Stimulated activated effector memory CD8-positive, alpha-beta T cell treated with anti-CD3 and anti-CD28 coated beads, Interleukin-12 subunit alpha, Interleukin-12 subunit beta, amount 100 ng/mL, for 72 hours (primary cell): ENCODE measurements at regions not wholly inside any gene's neighbourhood (a gene's known extent, or its start where the extent isn't known, plus 50 kb on each side); places are given as distances from the start of the nearest gene placed in this dataset.
A peak's percentile ranks its signal among the peaks of the same experiment; 100 is the strongest.

Experiments used
- ATAC-seq: fragments of 150-1000 bp; cut with Tn5 transposase; 2 replicates; pipeline ENCODE4 v1.10.0; 2021
- DNase-seq, 2 donors: peaks; one replicate each; pipeline ENCODE4 v3.0.0; 2021 to 2022; ENCODE audit warnings: low spot score in 2 of 2
- H3K27ac Mint-ChIP-seq: one replicate; pipeline ENCODE4 v1.8.0; 2022; ENCODE audit warnings: mild to moderate bottlenecking, mixed read lengths
- H3K36me3 Mint-ChIP-seq: one replicate; pipeline ENCODE4 v1.8.0; 2022; ENCODE audit warnings: mild to moderate bottlenecking, mixed read lengths
- H3K4me1 Mint-ChIP-seq: one replicate; pipeline ENCODE4 v1.8.0; 2022; ENCODE audit warnings: mixed read lengths
- H3K4me3 Mint-ChIP-seq: one replicate; pipeline ENCODE4 v1.8.0; 2022; ENCODE audit warnings: mild to moderate bottlenecking, mixed read lengths
- H3K9me3 Mint-ChIP-seq: one replicate; pipeline ENCODE4 v1.8.0; 2022; ENCODE audit warnings: mixed read lengths

DNA sequence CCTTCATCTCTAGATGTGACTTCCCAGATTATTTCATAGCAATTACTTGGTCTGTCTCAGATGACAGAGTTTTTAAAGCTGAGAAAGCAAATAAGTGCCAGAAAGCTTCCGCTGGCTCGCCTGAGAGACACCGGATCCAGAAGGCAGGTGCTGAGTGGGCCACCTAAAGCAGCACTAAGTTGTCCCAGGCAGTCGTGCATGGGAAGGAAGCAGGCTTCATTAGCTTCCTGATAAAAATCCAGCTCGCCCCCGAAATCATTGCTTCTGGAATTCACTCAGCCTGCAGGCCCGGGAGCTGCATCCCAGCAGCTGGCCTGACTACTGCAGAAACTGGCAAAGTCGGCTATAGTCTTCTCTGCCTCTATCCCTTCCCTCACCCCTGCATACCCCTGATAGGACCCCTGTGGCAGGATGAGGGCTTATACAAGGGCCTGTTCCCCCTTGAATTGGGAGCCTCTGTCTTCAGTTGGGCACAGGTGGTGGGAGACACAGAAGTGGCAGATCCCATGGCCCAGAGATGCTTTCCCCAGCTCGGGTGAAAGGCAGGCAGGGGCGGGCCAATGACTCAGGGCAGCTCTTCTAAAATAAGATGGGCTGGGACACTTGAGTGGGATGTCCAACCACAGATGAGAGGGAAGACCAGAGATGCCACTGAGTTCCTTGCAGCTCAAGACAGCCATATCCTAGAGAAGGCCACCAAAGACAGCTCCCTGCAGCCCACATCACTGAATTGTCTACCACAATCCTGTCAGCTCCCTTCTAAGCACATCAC, 262.4 kb upstream of the PKDCC start:
- DNase-seq, result no peak
- Mint-ChIP-seq H3K4me1 (no peaks in the 10 kb centered on the region), H3K4me3 (no peak overlapping the region), H3K9me3 (no peaks in the 10 kb centered on the region), H3K27ac (no peak overlapping the region), H3K36me3 (no peaks in the 10 kb centered on the region)
- ATAC-seq, result peak; percentile 29

DNA sequence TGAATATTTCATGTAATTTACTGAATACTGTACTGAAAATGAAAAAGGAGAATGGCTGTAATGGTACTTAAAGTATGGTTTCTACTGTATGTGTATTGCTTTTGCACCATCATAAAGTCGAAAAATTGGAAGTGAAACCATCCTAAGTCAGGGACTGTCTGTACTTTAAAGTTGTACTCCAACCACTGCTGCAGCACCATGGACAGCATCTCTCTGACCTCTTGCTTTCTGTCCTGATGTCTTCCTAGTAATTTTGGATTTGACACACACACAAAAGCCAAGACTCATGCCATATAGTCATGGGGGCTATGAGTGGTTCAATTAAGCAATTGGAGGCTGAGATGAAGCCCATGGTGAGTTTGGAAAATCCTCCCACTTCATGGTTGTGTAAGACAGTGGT, 256.3 kb upstream of the PKDCC start:
- no peaks in the 10 kb centered on the region for H3K9me3 Mint-ChIP-seq
- ATAC-seq (no peak), DNase-seq (no peak)
- no peaks in the 10 kb centered on the region for H3K4me1 Mint-ChIP-seq
- H3K4me3 Mint-ChIP-seq, result no peak overlapping the region
- no peaks in the 10 kb centered on the region for H3K36me3 Mint-ChIP-seq
- no peak overlapping the region for H3K27ac Mint-ChIP-seq

DNA sequence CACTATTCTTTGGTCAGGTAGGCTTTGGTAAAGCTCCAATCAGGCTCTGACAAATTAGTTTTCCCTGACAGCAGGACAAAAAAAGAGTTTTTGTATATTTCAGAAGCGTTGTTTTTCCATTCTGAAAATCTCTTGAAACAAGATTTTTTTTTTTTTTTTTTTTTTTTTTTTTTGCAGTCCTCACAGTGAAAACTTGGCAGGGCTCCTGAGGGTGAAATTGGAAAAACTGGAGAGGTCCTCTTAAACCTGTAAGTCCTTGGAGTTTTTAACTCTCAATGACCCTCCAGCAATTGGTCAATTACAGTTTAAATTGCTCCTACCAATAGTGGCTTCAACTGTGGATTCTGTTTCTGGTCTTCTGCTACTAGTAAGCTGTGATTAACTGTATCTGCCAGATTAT, 244.5 kb upstream of the PKDCC start:
- Mint-ChIP-seq H3K27ac (no peak overlapping the region), H3K36me3 (no peaks in the 10 kb centered on the region), H3K4me1 (no peaks in the 10 kb centered on the region), H3K9me3 (peaks cover 13% of the 10 kb centered on the region), H3K4me3 (no peak overlapping the region)
- DNase-seq (no peak), ATAC-seq (no peak)

DNA sequence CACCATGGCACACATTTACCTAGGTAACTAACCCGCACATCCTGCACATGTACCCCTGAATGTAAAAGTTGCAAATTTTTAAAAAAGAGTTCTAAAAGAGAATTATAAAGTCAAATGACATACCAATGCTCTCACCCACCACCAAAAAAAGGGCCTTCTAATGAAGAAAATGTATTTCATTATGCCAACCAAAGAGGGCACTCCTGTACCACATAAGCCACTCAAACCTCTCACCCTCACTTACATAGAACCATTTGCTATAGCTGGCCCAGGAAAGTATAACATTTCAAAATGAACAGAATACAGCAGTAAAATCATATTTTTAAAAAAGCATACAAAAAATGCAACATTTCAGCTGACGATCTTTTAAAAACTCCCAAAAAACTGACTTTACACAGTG, 241.5 kb upstream of the PKDCC start:
- Mint-ChIP-seq H3K27ac (no peak overlapping the region), H3K36me3 (no peaks in the 10 kb centered on the region), H3K4me3 (no peak overlapping the region), H3K9me3 (peaks cover 9% of the 10 kb centered on the region), H3K4me1 (no peaks in the 10 kb centered on the region)
- no peak for DNase-seq
- ATAC-seq, result no peak

DNA sequence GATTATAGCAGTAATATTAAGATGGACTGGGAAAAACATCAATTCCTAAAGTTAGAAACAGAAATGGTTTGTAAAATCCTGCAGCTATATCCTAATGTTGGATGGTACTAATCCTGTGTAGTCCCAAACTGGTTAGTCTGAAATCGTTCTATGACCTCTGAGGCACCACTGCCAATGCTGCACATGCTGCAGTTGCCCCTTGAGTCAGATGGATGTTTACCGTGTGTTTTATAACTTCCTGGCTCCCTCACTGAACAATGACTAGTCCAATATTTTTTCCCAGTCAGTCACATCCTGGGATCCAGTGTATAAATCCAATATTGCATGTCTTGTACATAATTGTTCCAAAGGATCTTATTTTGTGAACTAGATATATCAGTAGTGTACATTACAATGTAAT, 226.7 kb upstream of the PKDCC start:
- Mint-ChIP-seq H3K4me1 (no peaks in the 10 kb centered on the region), H3K4me3 (no peak overlapping the region), H3K27ac (no peak overlapping the region), H3K9me3 (peaks cover 13% of the 10 kb centered on the region), H3K36me3 (no peaks in the 10 kb centered on the region)
- DNase-seq, result no peak
- ATAC-seq, result no peak

DNA sequence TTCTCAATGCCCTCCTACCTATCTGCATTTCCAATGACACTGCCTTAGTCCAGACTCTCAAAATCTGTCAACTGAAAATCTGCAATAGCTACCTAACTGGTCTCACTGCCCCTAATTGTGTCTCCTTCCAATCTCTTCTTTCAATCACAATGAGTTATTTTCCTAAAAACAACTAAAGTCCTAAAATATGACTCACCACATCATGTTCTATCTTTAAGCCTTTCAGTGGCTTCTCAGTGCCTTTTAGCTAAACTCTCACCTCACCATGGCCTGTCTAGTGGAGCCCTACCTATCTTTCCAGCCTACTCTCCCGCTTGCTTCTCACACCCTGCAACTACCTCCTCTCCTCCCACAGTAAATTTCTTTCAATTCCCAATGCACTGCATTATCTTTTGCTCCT, 220.9 kb upstream of the PKDCC start:
- no peaks in the 10 kb centered on the region for H3K4me1 Mint-ChIP-seq
- H3K9me3 Mint-ChIP-seq, result no peaks in the 10 kb centered on the region
- no peaks in the 10 kb centered on the region for H3K36me3 Mint-ChIP-seq
- DNase-seq (no peak), ATAC-seq (no peak)
- H3K27ac Mint-ChIP-seq, result no peak overlapping the region
- H3K4me3 Mint-ChIP-seq, result no peak overlapping the region

DNA sequence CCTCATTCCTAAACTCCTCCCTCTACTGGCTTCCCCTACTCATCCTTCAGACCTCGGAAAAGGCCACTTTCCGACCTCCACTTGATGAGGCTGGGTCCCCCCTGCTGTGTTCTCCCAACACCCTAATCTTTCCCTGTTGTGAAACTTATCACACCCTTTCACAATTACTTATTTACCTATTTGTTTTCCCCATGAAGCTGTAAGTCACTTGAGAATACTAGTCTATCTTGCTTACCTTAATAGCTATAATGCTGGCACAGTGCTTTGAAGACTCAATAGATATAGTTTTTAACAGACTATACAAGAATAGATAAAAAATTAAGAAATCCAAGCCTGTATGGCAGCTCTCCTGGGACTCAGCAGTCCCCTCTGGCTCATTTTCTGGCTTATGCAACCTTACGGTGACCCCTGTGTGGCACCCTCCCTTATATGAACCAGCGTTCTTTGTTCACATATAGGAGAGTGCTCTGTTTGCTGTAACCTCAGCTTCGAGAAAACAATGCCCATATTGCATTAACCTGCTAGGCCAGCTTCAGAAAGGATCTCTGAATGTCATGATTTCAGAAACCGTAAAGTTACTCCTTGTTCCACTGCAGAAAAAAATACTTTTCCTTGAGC, 220.4 kb upstream of the PKDCC start:
- DNase-seq, result no peak
- Mint-ChIP-seq H3K4me3 (no peak overlapping the region), H3K9me3 (no peaks in the 10 kb centered on the region), H3K27ac (no peak overlapping the region), H3K4me1 (no peaks in the 10 kb centered on the region), H3K36me3 (no peaks in the 10 kb centered on the region)
- ATAC-seq, result no peak

DNA sequence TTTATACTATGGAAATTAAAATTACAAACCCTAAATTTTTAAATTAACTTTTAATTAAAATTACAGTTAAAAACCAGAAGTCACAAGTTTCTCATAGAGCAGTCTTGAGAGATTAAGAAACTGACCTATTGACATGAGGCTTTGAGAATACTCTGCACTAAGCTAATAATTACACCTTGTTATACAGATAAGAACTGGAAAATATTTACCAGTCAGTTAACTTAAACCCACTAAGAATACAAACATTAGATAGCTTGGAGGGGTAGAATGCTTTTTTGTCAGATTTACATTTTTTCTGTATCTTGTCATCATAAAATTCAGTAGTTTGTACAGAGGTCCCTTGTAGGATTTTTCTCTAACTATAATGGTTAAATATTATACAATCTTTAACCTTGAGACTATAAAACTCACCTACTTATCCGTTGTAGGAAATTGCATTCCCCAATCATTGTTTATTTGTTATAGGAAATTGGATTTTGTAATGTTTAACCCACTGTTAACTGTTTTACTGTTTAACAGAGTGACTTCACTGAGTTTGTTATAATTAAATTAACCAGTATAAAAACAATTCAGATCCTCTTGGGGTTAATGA, 219.7 kb upstream of the PKDCC start:
- no peak for DNase-seq
- Mint-ChIP-seq H3K36me3 (no peaks in the 10 kb centered on the region), H3K9me3 (no peaks in the 10 kb centered on the region), H3K27ac (no peak overlapping the region), H3K4me1 (no peaks in the 10 kb centered on the region), H3K4me3 (no peak overlapping the region)
- no peak for ATAC-seq

DNA sequence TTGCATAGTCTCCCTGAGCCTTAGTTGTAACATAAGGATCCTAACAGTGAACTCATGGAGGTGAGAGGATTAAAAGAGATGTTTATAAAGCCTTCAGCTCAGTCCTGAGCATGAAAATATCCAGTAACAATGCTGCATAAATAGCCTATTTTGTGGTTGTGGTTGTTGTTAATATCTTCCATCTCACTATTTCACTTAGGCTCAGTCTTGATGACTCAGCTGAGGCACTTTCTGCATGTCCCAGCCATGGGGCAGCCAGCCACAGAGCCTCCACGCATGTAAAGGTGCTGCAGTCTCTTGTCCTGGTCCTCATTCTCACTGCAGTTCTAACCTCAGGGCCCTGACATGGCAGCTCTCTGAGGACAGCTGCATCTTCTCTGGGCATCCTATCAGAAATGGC, 218.8 kb upstream of the PKDCC start:
- DNase-seq, result no peak
- Mint-ChIP-seq H3K27ac (no peak overlapping the region), H3K4me1 (no peaks in the 10 kb centered on the region), H3K4me3 (no peak overlapping the region), H3K36me3 (no peaks in the 10 kb centered on the region), H3K9me3 (no peaks in the 10 kb centered on the region)
- peak; percentile 44 for ATAC-seq

DNA sequence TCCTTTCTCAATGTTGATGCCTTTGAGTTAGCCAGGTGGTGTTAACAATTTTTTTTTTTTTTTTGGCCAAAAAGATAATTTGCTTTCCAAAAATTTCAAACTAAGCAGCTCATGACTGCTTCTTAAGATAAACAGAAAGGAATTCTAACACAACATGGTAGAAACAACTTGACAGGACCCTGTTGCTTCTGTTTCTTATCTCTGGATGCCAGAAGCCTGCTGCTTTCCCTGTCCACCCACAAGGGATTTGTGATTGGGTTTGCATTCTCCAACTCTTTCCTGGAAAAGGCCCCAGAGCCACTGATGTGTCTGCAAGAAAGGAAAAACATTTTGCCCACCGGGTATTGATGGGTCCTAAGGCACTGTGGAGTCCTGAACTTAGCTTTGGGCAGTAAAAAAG, 217.2 kb upstream of the PKDCC start:
- no peak overlapping the region for H3K4me3 Mint-ChIP-seq
- H3K36me3 Mint-ChIP-seq, result no peaks in the 10 kb centered on the region
- no peak for DNase-seq
- no peak overlapping the region for H3K27ac Mint-ChIP-seq
- no peaks in the 10 kb centered on the region for H3K4me1 Mint-ChIP-seq
- ATAC-seq, result no peak
- H3K9me3 Mint-ChIP-seq, result no peaks in the 10 kb centered on the region

DNA sequence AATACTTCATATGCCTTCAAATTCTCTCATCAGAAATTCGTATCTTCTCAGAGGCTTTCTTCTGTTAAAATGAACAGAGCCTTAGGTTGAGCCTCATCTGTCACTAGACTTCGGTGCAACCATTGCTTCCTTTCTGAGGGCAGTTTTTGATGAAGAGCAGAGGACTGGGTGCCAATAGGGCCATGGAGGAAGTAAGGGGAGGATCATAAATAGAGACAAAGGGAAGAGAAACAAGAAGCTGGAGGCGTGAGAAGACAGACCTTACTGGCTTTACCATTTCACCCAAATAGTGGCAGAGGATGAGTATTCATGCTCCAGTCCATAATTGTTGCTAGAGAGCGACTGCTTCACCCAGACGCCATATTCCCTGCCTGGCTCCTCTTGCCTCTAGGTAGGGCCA, 215.6 kb upstream of the PKDCC start:
- H3K4me3 Mint-ChIP-seq, result no peak overlapping the region
- no peaks in the 10 kb centered on the region for H3K9me3 Mint-ChIP-seq
- DNase-seq (no peak), ATAC-seq (no peak)
- no peaks in the 10 kb centered on the region for H3K4me1 Mint-ChIP-seq
- H3K36me3 Mint-ChIP-seq, result no peaks in the 10 kb centered on the region
- no peak overlapping the region for H3K27ac Mint-ChIP-seq

DNA sequence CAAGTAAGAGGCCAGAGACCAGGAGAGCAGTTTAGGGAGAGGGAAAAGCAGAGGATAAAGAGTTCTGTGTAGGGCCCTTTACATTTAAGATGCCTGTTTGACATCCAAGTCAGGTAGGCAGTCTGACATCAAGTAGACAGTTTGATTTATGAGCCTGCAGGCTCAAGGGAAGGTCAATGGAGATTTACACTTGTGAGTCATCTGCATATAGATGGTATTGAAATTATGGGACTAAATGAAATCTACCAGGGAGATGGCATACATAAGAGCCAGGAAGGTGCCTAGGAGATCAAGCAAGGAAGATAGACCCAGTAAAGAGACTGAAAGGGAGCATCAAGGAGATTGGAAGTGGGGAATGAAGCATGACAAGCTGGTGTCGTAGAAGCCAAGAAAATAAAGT, 212.4 kb upstream of the PKDCC start:
- ATAC-seq, result no peak

DNA sequence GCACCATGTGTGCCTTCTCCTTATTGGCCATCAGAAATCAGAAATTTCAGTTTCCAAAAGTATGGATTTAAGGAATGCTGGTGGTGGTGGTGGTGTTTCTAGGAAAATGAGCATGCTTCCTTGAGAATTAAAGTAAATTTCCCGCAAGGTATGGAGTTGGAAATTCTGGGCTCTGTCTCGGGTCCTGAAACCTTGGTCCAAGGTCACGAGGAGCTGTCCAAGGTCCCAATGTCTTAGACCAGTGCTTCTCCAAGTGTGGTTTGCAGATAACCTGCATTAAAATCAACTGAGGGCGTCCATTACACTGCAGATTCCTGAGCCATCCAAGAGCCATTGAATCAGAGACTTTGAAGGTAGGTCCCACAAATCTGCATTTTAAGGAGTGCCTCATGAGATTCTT, 210.9 kb upstream of the PKDCC start:
- no peak overlapping the region for H3K27ac Mint-ChIP-seq
- DNase-seq, result no peak

More for the DNA sequence above, 212.4 kb upstream of the PKDCC start:
- no peak overlapping the region for H3K27ac Mint-ChIP-seq
- no peak overlapping the region for H3K4me3 Mint-ChIP-seq
- no peaks in the 10 kb centered on the region for H3K36me3 Mint-ChIP-seq
- H3K9me3 Mint-ChIP-seq, result no peaks in the 10 kb centered on the region
- no peak for DNase-seq
- no peaks in the 10 kb centered on the region for H3K4me1 Mint-ChIP-seq

DNA sequence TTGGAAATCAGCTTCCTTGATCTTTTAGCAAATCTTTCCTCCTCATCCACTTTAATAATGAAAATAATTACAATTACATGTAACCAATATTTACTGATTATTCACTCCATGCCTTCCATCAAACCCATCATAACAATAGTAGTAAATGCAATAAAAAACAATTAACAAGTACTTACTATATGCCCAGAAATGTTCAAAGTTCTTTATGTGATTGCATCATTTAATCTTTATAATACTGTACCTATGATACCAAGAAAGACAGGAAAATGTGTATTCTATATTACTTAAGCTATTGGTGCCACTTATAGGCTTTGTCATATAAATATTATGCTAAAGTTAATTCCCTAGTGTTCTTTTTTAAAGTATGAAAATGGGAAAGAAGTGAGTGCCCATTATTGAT, 210.2 kb upstream of the PKDCC start:
- ATAC-seq (no peak), DNase-seq (no peak)
- Mint-ChIP-seq H3K36me3 (peaks cover 5% of the 10 kb centered on the region), H3K27ac (no peak overlapping the region), H3K4me1 (peaks cover 6% of the 10 kb centered on the region), H3K4me3 (no peak overlapping the region), H3K9me3 (no peaks in the 10 kb centered on the region)

More for the DNA sequence above, 210.9 kb upstream of the PKDCC start:
- H3K9me3 Mint-ChIP-seq, result no peaks in the 10 kb centered on the region
- no peak for ATAC-seq
- H3K4me3 Mint-ChIP-seq, result no peak overlapping the region
- H3K4me1 Mint-ChIP-seq, result peaks cover 6% of the 10 kb centered on the region
- peaks cover 5% of the 10 kb centered on the region for H3K36me3 Mint-ChIP-seq

DNA sequence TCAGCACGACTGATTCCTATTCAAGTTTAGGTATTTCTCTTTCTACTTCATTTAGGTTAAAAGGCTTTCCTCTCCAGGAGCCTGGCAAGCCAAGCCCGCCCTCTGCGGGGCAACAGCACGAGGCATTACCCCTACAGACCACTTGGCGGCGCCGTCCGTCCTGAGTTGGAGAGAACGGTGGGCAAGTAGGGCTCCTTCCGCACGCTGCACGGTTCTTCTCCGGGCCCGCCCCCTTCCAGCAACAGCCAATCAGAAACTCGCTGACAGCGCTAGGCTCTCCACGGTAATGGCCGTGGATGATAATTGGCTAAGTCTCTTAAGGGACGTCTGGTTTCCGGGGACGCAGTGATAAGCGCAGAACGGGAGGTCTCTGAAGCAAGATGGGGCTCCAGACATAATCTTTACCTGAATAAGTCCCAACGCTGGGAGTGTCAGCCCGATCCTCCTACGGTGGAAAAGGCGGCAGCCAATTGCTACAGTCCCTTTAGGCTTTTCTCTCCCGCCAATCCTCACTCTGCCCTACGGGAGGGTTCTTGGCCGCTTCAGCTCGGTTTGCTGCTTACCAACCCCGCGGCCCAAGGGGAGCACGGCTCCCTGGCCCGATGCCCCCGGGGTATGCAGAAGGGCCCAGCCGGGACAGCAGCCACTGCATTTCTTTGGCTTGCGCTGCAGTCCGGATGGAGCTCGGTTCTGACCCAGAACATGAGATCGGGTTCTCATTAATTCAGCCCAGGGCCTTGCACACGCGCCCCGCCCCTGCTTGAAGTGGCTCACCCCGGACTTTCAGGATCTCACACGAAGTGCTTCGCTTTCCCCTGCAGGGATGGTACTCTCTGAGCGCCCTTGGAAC, 206.9 kb upstream of the PKDCC start:
- ATAC-seq (peak; percentile 100), DNase-seq (peak; percentile 93 to 99)
- Mint-ChIP-seq H3K4me1 (peaks cover 6% of the 10 kb centered on the region), H3K36me3 (peaks cover 5% of the 10 kb centered on the region), H3K27ac (peak overlapping the region; percentile 91), H3K9me3 (no peaks in the 10 kb centered on the region), H3K4me3 (peak overlapping the region; percentile 96)
